GM19239 (cell line): ENCODE measurements at regions not wholly inside any gene's neighbourhood (a gene's known extent, or its start where the extent isn't known, plus 50 kb on each side); places are given as distances from the start of the nearest gene placed in this dataset.
"Not testable (repeated sequence)": the region's sequence is repeated elsewhere in the genome, so short reads cannot be mapped to it uniquely, and the experiment has no call there.

Source experiments
- DNase-seq: peaks from one replicate; pipeline ENCODE4 v3.0.0; 2011; ENCODE audit warnings: low spot score; ENCODE audit not compliant: insufficient read length
- FAIRE-seq: peaks from 2 replicates; lab custom pipeline; 2011; peaks lifted over from hg19 to GRCh38; lab: Jason Lieb, UNC

- DNase-seq, FAIRE-seq: not testable (repeated sequence)
Measured at GRCh38 chr1:69120126-69120741, 447.5 kb upstream of the LRRC7 start.

GRCh38 chr1:69120817-69121216, 446.9 kb upstream of the LRRC7 start:
- no peak for FAIRE-seq

DNA sequence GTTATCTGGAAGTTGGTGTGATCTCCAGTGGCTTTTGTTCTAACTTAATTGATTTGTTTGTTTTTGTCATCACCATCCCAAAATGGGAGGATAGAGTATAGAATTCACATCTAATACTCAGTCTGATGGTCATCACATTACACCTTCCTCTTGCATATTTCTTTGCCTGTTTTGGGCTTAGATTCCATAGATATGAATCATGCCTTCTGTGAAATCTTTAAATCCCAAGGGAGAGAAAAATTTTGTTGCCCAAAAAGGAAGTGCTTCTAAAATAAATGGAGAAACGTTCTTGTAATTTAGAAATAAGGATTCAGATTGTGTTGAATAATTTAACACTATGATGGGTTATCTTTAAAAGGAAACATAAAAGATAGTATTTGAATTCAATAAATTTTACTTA, 446.0 kb upstream of the LRRC7 start:
- FAIRE-seq (no peak), DNase-seq (no peak)

More at GRCh38 chr1:69120817-69121216, 446.9 kb upstream of the LRRC7 start:
- DNase-seq: no peak

GRCh38 chr1:69122373-69122772, 445.3 kb upstream of the LRRC7 start:
- FAIRE-seq (no peak), DNase-seq (no peak)

GRCh38 chr1:69123486-69123885, 444.2 kb upstream of the LRRC7 start:
- DNase-seq (no peak), FAIRE-seq (no peak)

- no peak for FAIRE-seq
- no peak for DNase-seq
Measured at GRCh38 chr1:69126796-69127195, 440.9 kb upstream of the LRRC7 start.

DNA sequence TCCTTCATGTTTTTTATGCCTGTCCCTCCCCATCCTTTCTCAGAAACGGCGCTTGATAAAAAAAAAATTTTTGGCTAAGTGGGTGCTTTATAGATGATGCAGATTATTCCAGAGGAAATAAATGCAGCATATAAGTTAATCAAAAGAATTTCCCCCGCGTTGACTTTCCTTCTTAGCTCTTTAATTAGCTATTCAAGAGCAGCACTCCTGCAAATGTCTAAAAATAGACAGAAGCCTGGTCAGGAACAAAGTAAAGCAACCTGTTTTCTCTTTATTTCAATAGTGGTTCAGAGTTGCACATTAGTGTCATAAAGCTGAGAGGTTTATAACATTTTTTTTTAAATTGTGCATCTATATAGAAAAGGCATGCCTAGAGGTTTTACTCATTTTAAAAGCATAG, 439.5 kb upstream of the LRRC7 start:
- DNase-seq: no peak
- no peak for FAIRE-seq

DNA sequence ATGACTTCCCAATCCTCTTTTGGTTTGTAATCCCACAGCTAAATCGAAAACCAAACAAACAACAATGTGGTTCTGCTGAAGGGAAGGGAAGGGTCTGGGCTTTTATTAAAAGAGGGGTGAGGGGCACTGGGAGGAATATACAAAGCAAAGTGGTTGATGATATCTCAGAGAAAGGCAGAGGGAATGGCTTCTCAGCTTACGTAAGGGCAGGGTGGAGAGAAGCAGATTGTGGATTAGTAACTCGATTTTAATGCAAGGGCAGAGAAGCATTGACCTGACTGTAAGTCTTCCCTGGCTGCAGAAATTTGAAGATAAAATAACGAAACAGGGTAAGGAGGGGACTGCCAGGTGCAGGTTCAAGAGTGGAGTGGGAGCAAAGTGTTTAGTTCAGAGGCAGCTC, 438.2 kb upstream of the LRRC7 start:
- no peak for FAIRE-seq
- DNase-seq: no peak

DNA sequence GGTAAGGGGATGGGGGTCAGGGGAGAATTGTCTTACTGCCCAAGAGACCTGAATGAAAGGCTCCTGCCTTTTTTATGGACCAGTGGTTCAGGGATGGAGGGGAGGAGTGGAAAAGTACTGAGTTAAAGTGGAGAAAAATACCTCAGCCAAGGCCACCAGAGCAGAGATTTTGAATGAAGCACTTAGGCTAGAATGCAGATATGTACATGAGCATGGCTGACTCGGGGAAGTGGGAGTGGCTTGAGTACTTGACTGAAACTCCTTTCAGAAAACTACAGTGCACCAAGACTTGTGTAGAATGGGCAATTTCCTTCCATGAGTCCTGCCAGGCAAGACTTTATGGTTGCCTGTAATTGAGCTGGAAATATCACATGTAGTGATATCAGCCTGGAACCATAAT, 429.6 kb upstream of the LRRC7 start:
- DNase-seq: no peak

DNA sequence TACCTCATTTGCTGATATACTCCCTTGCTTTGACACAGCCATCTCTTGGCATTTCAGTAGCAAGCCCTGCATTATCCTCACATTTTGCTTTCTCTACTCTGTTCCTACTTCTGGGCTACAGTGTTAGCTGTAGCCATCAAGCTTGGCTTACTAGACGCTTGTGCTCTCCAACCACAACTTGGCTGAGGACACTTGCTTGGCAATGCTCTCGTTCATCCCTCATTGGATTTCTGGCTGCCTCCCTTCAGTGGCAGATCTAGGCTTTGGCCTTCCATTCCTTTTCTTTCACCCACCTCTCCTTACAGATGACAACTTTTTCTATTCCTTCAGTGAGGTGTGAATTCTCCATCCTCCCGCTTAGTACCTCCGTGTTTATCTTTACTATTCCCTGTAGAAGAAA, 428.7 kb upstream of the LRRC7 start:
- DNase-seq (no peak), FAIRE-seq (no peak)

More for the DNA sequence above, 429.6 kb upstream of the LRRC7 start:
- FAIRE-seq: no peak

GRCh38 chr1:69146303-69146702, 421.4 kb upstream of the LRRC7 start:
- FAIRE-seq (no peak), DNase-seq (no peak)

- FAIRE-seq (no peak), DNase-seq (no peak)
Measured at GRCh38 chr1:69148731-69149130, 419.0 kb upstream of the LRRC7 start.

DNA sequence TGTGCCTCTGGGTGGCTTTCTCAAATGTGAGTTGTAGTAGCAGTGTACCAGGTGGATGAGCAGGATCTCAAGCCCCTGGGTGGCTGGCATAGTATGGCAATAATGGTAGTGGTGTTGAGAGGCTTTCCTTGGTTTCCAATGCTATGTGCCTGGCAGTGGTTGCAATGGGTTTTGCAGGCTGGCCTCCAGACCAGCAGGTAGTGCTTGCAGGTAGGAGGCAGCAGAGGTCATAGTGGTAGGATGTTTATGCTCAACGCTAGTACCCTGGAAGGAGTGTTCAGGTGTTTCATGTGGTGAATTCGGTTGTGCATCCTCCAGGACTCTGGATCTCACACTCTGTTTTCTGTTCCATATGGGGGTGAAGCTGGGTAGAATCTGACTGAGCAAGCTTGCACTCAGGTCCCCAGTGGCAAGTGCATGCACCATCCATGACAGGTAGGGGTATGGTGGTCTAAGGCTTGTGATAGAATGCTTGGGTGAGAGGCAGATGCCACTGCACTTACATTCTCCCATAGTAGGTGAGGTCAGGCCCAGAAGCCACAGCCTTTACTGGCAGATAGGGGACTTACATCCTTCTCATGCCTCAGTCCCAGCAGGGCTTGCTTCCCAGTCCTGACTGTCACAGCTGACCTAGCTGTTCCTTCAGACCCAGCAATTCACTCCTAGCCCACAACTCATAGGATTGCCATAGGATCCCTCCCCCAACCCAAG, 410.5 kb upstream of the LRRC7 start:
- DNase-seq (no peak), FAIRE-seq (no peak)

DNA sequence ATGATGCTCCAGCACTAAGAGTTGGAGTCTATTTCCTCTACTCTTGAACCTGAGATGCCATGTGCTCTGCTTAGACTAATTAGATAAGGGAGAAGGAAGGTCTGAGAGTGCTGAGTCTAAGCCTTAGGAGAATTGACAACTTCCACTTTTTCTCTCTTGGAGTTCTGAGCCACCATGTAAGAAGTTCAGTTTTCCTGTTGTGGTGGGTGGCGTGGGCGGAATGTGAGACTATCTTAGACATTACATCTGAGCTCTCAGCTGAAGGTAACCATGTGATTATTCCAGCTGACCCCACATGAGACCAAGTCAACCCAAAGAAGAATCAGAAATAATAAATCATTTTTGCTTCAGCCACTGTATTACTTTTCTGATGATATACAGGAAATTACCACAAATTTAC, 404.5 kb upstream of the LRRC7 start:
- FAIRE-seq (no peak), DNase-seq (no peak)

DNA sequence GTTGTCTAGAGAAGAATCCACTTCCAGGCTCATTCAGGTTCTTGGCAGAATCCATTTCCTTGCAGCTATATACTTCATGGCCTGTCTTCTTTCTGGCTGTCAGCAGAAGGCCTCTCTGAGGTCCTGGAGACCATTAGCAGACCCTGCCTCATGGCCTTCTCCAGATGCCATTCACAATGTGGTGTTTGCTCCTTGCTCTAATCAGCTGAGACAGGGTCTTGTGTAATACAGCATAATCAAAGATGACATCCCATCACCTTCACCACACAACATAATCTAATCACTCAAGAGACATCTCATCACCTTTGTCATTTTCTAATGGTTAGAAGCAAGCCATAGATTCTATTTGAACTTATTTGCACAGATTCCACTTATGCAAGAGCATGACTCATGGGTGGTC, 403.9 kb upstream of the LRRC7 start:
- DNase-seq (no peak), FAIRE-seq (no peak)

GRCh38 chr1:69167876-69168275, 399.8 kb upstream of the LRRC7 start:
- DNase-seq: no peak

DNA sequence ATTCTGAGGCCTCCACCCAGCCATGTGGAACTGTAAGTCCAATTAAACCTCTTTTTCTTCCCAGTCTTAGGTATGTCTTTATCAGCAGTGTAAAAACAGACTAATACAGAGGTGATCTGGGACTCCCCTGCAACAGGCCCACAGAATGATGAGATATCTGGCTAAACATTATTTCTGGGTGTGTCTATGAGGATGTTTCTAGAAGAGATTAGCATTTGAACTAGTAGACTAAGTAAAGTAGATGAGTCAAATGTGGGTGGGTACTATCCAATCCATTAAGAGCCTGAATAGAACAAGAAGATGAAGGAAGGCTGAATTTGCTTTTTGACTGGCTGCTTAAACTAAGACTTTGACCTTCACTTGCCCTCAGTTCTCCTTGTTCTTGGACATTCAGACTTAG, 396.5 kb upstream of the LRRC7 start:
- DNase-seq (no peak), FAIRE-seq (no peak)

More at GRCh38 chr1:69167876-69168275, 399.8 kb upstream of the LRRC7 start:
- no peak for FAIRE-seq

DNA sequence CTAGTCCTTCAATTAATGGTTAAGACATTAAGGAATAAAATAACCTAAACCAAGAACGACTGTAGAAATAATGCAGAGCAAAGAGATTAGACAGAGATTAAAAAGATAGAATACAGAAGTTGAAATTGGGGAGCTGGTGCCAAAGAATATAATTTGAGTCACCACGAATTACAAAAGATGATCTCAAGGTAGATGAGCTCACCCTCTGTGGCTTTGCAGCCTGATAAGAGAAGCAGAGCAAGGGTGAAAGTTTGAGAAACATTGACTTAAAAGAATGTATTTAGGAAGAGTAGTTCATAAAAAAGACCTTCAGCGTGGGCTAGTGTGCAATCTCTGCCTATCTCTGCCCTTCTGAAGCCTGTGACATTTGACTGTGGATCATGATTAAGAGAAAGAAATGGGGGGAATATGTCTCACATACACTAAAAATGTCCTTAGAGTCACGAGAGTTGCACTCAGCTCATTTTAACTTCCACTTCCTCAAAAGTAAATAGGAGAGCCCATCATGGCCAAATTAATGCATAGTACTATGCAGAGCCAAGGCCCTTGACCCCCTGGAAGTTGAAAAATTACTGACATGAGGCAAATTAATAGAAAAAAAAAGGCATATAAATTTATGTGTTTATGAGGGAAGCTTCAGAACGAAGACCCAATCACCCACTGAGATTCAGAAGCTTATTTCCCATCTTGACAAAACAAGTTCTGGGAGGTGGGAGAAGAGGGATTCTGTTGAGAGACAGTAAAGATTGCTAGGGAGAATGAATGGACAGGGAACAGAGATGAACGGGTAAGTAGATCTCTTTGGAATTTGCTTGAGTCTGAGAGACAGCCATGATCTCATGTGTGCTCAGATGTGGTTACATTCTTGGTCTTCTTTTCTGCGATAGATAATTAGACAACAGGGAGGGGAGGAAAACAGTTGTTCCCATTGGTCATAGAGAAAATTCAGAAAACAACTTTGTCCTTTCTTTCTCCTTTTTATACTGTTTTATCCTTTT, 395.4 kb upstream of the LRRC7 start:
- DNase-seq (no peak), FAIRE-seq (no peak)

- DNase-seq (no peak), FAIRE-seq (no peak)
Measured at GRCh38 chr1:69175053-69175452, 392.7 kb upstream of the LRRC7 start.

DNA sequence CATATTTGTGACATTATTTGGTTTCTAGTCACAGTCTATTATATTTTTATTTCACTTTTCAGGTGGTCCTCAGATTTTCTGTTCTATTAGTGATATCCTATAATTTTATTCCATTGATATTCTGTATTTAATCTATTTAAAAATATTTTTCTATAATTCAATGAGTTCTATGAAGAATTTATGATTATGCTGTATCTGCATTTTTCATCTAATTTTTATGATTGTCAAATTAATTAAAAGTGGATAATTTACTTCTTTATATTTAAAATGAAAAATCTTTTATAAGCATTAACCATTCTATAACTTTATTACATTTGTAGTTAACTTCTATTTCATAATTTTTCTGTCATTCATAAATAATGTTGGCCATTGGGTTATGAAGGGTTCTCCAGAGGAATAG, 387.4 kb upstream of the LRRC7 start:
- FAIRE-seq: no peak
- no peak for DNase-seq

DNA sequence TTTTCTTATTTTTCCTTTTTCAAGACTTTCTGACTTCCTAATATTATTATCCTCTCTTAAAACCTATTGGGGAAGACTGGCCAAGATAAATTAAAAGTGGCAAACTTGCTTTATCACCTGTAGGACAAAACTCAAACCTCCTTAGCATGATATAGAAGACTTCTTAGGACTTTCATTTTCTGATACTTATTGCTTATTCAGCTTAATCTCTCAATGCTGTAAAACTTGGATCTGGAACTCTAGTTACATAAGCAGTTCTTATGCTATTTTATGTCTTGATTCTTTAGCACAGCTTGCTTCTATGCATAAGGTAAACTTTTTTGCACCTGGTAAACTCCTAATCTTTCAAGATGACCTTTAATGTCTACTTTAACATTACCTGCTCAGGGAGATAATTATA, 382.3 kb upstream of the LRRC7 start:
- FAIRE-seq: no peak

More for the DNA sequence above, 382.3 kb upstream of the LRRC7 start:
- no peak for DNase-seq
